ENCODE measurements at regions not wholly inside any gene's neighbourhood (a gene's known extent, or its start where the extent isn't known, plus 50 kb on each side); places are given as distances from the start of the nearest gene placed in this dataset.

DNA sequence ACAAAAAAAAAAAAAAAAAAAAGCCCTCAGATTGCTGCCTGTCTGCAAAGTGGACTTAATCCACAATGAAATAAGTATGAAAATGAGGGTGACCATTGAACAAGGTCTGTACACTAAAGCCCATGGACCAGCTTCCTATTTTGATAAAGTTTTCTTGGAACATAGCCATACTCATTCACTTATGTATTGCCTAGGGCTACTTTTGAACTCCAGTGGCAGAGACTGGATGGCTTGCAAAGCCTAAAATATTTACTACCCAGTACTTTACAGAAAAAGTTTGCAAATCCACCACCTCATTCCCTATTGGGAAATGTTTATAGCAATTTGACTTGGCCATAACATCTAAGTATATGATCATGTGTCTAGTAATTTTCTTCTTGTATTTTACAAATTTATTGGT lies 481.7 kb downstream of the NAF1 start:
- TF ChIP-seq FOXM1 (IDR thresholded peaks at IDR 0.05; ENCODE audit: borderline replicate concordance) (no peak), FOXK2 (IDR thresholded peaks at IDR 0.05) (no peak), L3MBTL2 (conservative IDR thresholded peaks at IDR 0.05) (no peak), SP1 (IDR thresholded peaks at IDR 0.05) (no peak), BHLHE40 (IDR thresholded peaks at IDR 0.05; ENCODE audit: borderline replicate concordance) (no peak)
- TF ChIP-seq, protein P1, sequence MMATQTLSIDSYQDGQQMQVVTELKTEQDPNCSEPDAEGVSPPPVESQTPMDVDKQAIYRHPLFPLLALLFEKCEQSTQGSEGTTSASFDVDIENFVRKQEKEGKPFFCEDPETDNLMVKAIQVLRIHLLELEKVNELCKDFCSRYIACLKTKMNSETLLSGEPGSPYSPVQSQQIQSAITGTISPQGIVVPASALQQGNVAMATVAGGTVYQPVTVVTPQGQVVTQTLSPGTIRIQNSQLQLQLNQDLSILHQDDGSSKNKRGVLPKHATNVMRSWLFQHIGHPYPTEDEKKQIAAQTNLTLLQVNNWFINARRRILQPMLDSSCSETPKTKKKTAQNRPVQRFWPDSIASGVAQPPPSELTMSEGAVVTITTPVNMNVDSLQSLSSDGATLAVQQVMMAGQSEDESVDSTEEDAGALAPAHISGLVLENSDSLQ (IDR thresholded peaks at IDR 0.05) = no peak
